Islet of Langerhans (tissue), 1 donor: ENCODE measurements at regions not wholly inside any gene's neighbourhood (a gene's known extent, or its start where the extent isn't known, plus 50 kb on each side); places are given as distances from the start of the nearest gene placed in this dataset.
"Not testable (repeated sequence)": the region's sequence is repeated elsewhere in the genome, so short reads cannot be mapped to it uniquely, and the experiment has no call there.

Source experiments
- FAIRE-seq: peaks from one replicate; lab custom pipeline; 2011; peaks lifted over from hg19 to GRCh38; lab: Jason Lieb, UNC

DNA sequence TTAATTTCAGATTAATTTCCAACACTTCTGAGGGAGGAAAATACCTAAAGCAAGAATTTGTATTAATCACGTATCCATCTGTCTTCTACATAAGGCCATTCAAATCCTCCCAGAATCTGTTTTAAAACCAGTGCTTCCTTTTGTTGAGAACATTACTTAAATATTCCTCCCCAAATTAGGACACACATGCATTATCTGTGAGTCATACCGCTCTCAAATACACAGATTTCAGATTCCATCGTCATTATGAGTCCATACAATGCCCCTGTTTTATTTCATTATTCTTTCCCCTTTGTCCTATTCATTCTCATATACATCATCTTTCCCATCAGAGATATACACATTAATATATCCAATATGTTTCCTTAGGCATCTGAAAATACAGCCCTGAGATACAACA is 57.3 kb upstream of the PRSS12 start:
- no peak for FAIRE-seq

DNA sequence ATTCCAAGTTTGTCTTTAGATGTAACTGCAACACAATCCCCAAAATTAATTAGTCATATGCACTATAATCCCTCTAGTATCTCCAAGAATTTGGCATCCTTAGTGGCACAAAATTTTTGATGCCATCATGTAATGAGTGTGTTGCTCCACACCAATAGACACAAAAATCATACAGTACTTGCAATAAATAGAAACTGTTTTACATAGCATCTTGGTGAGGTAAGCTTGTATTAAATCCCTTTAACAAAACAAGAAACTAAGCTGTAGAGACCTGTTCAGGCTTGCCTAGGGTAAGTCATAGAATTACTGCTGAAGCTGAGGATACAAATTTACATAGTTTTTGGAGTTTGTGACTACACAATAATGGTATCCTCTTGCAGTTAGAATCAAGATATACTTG is 64.5 kb upstream of the PRSS12 start:
- no peak for FAIRE-seq

DNA sequence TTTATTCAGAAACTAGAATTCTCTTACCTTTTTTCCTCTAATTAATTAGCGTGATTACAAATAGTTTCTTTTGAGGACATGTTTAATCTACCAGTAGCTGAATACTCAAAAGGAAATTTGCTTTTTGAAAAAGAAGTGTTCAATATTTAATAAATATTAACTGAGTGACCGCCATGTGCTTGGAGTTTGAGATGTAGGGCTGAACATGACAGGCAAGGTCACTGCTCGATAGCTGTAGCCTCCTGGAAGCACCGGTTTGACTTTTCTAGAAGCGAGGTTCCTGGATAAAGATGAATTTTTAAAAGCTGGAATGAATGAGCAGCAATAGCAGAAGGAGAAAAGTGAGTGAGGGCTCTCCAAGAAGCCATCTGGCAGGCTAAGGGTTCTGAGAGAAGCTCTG is 65.0 kb upstream of the PRSS12 start:
- FAIRE-seq: not testable (repeated sequence)

DNA sequence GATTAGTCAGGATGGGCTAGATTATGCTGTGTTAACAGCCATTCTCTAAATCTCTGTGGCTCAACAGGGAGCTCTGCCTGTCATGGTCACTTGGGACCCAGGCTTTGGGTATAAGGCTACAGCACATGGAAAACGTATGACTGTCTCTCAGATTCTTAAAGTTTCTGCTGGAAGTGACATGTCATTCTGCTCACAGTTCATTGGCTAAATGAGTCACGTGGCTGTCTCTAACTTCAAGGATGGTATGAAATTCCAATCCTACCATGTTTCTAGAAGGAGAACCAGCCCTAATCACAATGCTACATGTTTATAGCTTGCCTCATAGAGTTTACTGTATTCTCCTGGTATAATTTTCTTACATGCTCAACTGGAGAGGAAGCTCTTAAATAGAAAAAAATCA is 65.6 kb upstream of the PRSS12 start:
- not testable (repeated sequence) for FAIRE-seq

- not testable (repeated sequence) for FAIRE-seq
Observed at GRCh38 chr4:118419626-118420025, 66.8 kb upstream of the PRSS12 start.

GRCh38 chr4:118424062-118424461 is 71.3 kb upstream of the PRSS12 start:
- FAIRE-seq: not testable (repeated sequence)

DNA sequence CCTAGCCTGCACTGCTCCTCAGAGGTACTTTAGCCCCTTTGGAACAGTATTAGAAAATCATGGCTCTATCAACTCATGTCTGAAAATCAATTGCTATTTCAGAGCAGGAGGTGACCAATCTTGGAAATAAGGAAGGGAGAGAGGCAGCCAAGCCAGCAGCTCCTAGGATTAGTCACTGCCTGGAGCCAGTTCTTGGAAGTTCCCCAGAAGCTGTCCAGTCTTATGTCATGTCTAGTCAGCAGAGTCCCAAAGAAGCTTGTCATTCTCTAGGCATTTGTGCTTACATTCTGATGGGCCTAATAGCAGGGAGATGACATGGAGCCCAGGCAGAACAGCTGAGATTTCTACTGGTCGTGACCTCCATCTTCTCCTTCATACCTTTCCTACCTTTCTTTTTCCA is 76.1 kb upstream of the PRSS12 start:
- FAIRE-seq: not testable (repeated sequence)

- not testable (repeated sequence) for FAIRE-seq
Observed at GRCh38 chr4:118432359-118432758, 79.6 kb upstream of the PRSS12 start.

DNA sequence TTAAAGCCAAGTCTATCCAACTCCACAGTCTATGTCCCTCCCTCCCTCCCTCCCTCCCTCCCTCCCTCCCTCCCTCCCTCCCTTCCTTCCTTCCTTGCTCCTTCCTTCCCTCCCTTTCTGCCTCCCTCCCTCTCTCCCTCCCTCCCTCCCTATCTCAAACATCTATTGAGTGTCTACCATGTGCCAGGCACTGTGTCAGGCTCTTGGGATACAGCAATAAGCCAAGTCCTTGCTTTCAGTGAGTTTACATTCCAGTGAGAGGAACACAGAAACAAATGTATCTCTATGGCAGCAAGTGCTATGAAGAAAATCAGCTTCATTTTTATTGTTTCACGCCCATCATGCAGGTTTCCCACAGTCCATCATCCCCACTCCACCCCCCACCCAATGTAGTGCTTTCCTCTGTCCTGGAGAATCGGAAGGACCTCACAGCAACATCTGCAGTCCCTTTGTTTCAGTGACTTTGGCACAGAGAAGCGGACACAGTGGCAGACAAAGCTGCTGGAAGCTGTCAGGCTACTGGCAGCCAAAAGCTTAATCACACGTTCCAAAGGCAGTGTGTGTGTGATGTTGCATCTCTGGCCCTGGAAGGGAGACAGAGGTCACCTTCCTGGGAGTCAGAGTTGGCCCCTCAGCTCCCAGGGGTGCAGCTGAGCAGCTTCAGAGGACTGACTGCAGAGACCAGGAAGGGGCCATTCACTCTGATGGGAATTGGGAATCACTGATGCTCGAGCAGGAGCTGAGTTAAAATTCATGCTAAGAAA is 81.0 kb upstream of the PRSS12 start:
- not testable (repeated sequence) for FAIRE-seq

GRCh38 chr4:118435415-118435814 is 82.6 kb upstream of the PRSS12 start:
- not testable (repeated sequence) for FAIRE-seq

DNA sequence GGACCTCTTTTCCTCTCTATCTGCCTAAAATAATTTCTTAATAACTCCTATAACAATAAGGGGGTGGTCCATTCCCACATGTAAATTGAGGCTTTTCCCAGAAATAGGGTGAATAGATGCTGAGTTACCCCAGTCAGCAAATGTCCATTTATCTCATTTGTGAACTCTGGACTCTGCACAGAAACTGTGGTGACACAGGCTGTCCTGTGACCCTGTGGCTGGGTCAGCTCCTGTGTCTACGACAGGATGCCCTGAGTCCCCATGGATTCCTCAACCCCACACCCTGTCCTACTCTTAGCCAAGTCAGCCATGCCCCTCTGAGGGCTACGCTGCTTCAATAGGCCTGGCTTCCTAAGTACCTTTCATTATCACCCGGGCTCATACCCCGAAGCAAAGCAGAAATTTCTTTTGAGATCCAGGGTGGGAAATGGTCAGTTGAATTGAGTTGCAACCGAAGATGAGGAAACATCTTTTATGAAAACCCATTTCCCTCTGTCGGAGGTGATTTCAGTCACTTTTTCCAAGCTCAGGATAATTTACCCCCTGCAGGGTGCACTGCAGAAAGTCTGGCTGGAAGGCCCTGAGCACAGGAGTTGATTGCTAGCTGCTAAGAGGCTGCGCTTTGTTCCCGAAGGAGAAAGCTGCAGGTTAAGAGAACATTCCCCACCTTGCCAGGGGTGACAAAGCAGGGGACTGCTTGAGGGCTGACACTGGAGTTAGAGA is 89.5 kb upstream of the PRSS12 start:
- FAIRE-seq: not testable (repeated sequence)

DNA sequence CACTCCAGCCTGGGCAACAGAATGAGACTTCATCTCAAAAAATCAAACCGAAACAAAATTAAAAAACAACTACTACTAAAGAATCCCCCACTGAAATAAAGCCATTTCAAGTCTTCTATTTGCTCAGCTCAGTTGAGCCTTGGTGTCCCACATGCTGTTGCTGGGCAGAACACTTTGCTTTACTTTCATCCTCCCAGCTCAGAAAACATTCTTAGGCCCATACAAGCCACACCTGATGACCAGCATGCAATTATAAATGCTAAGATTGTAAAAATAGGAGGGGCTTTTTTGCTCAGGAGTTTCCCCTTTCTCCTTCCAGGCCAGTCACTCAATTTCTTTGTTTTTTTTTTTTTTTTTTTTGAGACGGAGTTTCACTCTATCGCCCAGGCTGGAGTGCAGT is 94.6 kb upstream of the PRSS12 start:
- FAIRE-seq: not testable (repeated sequence)

DNA sequence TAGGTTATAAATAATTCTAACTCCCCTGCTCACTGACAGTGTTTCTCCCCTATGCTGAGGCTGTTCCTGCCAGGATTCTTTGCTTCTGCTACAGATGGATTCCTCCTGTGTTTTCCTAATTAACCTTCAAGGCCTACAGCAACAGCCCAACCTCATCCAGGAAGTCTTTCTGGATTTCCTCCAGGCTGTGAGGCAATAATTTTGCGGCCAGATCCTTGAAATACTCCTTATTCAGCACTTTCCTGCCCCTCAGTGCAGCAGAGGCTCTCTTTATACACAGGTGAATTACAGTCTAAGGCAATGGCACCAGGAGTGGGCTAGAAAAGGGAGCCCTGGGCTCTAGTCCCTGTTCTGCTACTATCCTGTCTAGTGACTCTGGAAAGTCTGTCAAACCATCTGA is 102.1 kb upstream of the PRSS12 start:
- FAIRE-seq: not testable (repeated sequence)

- FAIRE-seq: not testable (repeated sequence)
Observed at GRCh38 chr4:118461435-118461834, 108.6 kb upstream of the PRSS12 start.

- not testable (repeated sequence) for FAIRE-seq
Observed at GRCh38 chr4:118465831-118466230, 113.0 kb upstream of the PRSS12 start.

- FAIRE-seq: not testable (repeated sequence)
Observed at GRCh38 chr4:118474001-118474626, 121.3 kb upstream of the PRSS12 start.

DNA sequence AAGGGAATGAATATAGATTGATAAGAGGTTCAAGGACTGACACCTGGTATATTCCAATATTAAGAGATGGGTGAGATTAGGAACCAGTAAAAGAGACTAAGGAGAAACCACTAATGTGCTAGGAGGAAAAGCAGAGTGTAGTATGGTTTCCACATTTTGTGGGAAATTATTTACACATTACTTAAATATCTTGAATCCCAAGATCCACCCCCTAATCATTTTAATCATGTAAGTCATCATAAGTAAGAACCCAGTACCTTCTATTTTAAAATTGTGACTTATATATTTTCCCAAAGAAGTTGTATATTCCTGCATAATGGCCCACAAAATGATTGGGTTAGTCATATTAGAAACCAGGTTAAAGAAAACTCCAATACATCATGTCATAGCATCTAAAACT is 122.0 kb upstream of the PRSS12 start:
- peak; percentile 77 for FAIRE-seq

GRCh38 chr4:118475901-118476300 is 123.1 kb upstream of the PRSS12 start:
- not testable (repeated sequence) for FAIRE-seq

- peak; percentile 87 for FAIRE-seq
Observed at GRCh38 chr4:118477826-118478225, 125.0 kb upstream of the PRSS12 start.

DNA sequence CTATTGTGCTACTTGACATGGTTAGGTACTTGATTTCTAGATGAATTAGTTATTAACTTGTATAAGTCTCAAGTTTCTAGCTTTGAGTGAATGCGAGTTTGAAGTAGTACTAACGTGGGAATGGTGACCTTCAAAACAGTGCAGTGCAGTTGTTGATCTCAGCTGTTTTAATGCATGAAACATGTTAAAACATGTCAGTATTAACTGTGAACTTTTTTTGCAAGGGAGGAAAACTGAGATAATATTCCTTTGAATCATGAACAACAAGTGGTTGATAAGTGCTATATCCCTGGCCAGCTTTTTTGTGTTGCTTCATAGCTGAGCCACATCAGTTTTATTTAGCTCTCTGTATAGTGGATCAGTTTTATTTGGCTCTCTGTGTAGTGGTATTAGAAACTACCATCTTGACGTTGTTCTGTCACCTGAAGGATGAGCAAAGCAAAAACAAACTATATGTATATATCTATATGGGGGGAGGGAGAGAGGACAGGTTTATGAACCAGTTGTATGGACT is 133.1 kb upstream of the PRSS12 start:
- not testable (repeated sequence) for FAIRE-seq

DNA sequence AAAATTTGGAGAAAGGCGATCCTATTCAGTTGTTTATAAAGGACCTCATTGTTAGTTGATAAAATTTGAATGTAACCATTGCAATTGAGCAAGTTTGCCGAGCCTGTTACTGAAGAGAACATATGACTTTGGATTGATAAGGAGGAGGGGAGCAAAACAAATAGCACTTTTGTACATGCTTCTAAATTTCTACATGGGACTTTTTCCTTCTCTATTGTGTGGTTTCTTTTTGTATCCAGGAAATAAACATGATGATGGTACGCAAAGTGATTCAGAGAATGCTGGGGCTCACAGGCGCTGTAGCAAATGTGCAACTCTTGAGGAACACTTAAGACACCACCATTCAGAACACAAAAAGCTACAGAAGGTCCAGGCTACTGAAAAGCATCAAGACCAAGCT is 140.2 kb upstream of the PRSS12 start:
- FAIRE-seq: not testable (repeated sequence)

DNA sequence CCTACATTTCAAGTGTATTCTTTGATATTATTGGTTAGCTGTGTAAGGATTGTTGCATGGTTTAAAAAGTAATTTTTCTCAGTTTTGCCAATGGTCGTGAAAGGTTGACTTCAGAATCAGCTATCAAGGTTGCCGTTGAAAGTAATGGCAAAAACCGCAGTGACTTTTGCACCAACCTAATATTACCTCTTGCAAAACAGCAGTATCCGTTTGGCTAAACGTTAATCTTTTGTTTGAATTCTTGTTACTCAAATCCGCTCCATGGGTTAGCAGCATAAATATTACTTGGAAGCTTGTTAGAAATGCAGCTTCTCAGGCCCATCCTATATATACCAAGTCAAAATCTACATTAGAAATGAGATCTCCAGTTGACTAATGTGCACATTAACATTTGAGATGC is 141.6 kb upstream of the PRSS12 start:
- not testable (repeated sequence) for FAIRE-seq

DNA sequence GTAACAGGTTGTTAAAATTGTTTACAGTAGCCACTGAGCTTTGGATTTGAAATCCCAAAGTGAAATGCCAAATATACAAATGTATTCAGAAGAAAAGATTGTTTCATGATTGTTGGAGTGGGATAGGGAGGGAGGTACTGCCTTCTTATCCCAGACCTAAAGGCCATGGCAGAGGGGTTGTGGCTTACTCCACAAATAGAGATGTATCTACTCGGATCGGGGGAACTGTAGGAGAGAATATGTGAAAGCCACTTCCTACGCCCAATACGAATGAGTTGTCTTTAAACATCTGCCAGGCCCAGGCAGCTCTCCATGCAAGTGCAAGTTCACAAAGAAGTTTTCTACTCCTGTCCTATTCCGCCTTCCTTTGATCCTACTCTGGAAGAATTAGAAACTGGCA is 150.2 kb upstream of the PRSS12 start:
- FAIRE-seq: not testable (repeated sequence)
